ENCODE measurements at regions not wholly inside any gene's neighbourhood (a gene's known extent, or its start where the extent isn't known, plus 50 kb on each side); places are given as distances from the start of the nearest gene placed in this dataset.

- TF ChIP-seq RAD21 (conservative IDR thresholded peaks at IDR 0.05) (no peak), POLR2AphosphoS5 (IDR thresholded peaks at IDR 0.05) (no peak), CTCF (IDR thresholded peaks at IDR 0.05; ENCODE audit: poor library complexity, severe bottlenecking) (no peak)
These were observed 115.6 kb upstream of the RNF32 start for GRCh38 chr7:156524818-156525597.

Measured in neural cell (in vitro differentiated cells).